GM12878 (cell line): ENCODE measurements at regions not wholly inside any gene's neighbourhood (a gene's known extent, or its start where the extent isn't known, plus 50 kb on each side); places are given as distances from the start of the nearest gene placed in this dataset.

Experiments
- ATAC-seq: fragments of 200-7000 bp; cut with Tn5 transposase; 3 replicates; pipeline ENCODE4 v1.9.1; 2020; ENCODE audit warnings: mild to moderate bottlenecking, moderate library complexity
- BruUV-seq: library from RNA; stranded (reverse); fragments of 400-500 nt; replicated peaks from 2 replicates; lab custom pipeline; 2021; lab: Mats Ljungman, UMichigan
- CTCF ChIA-PET: fragments of 300-600 bp; sonication (Branson Sonifier 250); formaldehyde crosslinking; extraction: SDS; loops from one replicate; lab custom pipeline; 2021; ENCODE audit warnings: inconsistent platforms; lab: Yijun Ruan, JAX
- POLR2A ChIA-PET: fragments of 350-600 bp; formaldehyde crosslinking; extraction: SDS; loops from one replicate; lab custom pipeline; 2021; ENCODE audit warnings: inconsistent platforms; lab: Charles Lee
- RAD21 ChIA-PET: fragments of 300-600 bp; sonication (Branson Sonifier 250); formaldehyde crosslinking; loops from one replicate; lab custom pipeline; 2023; ENCODE audit warnings: antibody characterized with exemption; ENCODE audit not compliant: unreplicated experiment; lab: Charles Lee
- SMC1A ChIA-PET: fragments of 300-600 bp; sonication (Branson Sonifier 250); formaldehyde crosslinking; loops from one replicate; lab custom pipeline; 2023; ENCODE audit not compliant: unreplicated experiment, uncharacterized antibody; lab: Charles Lee
- DNase-seq: peaks from one replicate; pipeline ENCODE4 v3.0.0-alpha.2; 2011; ENCODE audit warnings: low read depth, low spot score
- FAIRE-seq: peaks from 3 replicates; lab custom pipeline; 2011; peaks lifted over from hg19 to GRCh38; lab: Jason Lieb, UNC
- H2AFZ ChIP-seq: 2 replicates; pipeline ENCODE4 v1.6.0; 2011; ENCODE audit warnings: low read depth, low read length, control low read depth; ENCODE audit not compliant: control insufficient read depth
- H3K27ac ChIP-seq: 2 replicates; pipeline ENCODE4 v1.5.1; 2011; ENCODE audit warnings: control low read depth; ENCODE audit not compliant: control insufficient read depth, insufficient read depth
- H3K27me3 ChIP-seq, 2 experiments: replicated peaks in 1 of 2; 2 replicates each; pipeline versions ENCODE4 v1.6.0 to v1.6.1; 2011; ENCODE audit warnings: low read length in 1 of 2; ENCODE audit not compliant: control insufficient read depth in 2 of 2, insufficient read depth in 2 of 2
- H3K36me3 ChIP-seq, 2 experiments: 2 replicates each; pipeline ENCODE4 v1.5.1; 2011; ENCODE audit warnings: low read length in 1 of 2; ENCODE audit not compliant: control insufficient read depth in 2 of 2, insufficient read depth in 2 of 2
- H3K4me1 ChIP-seq: 2 replicates; pipeline ENCODE4 v1.6.1; 2011; ENCODE audit warnings: mild to moderate bottlenecking, low read length, moderate library complexity, mixed read lengths; ENCODE audit not compliant: control insufficient read depth, insufficient read depth
- H3K4me2 ChIP-seq: 2 replicates; pipeline ENCODE4 v1.6.0; 2011; ENCODE audit warnings: control low read depth; ENCODE audit not compliant: control insufficient read depth, insufficient read depth
- H3K4me3 ChIP-seq: fragments of 200-600 bp; sonication (generic); 2 replicates; pipeline ENCODE4 v1.5.1; 2016
- H3K79me2 ChIP-seq: 2 replicates; pipeline ENCODE4 v1.6.0; 2011; ENCODE audit warnings: low read length; ENCODE audit not compliant: control insufficient read depth, insufficient read depth
- H3K9ac ChIP-seq: 2 replicates; pipeline ENCODE4 v1.8.0; 2011; ENCODE audit warnings: low read length, control low read depth, mixed read lengths; ENCODE audit not compliant: control insufficient read depth, insufficient read depth
- H3K9me3 ChIP-seq: replicated peaks from 3 replicates; pipeline ENCODE4 v1.5.1; 2011; ENCODE audit warnings: mild to moderate bottlenecking, low read length; ENCODE audit not compliant: control insufficient read depth, insufficient read depth
- H4K20me1 ChIP-seq: 2 replicates; pipeline ENCODE4 v1.6.0; 2011; ENCODE audit not compliant: control insufficient read depth, insufficient read depth
- HDAC2 ChIP-seq: fragments of 200-600 bp; sonication (generic); IDR thresholded peaks from 2 replicates; pipeline ENCODE4 v1.6.1; 2017
- KAT2A ChIP-seq: conservative IDR thresholded peaks from 2 replicates; pipeline ENCODE4 v1.6.1; 2011; ENCODE audit warnings: low read depth, low read length; ENCODE audit not compliant: control insufficient read depth
- MTA3 ChIP-seq: IDR thresholded peaks from 2 replicates; pipeline ENCODE4 v1.6.1; 2012; ENCODE audit warnings: low read length, inconsistent platforms, borderline replicate concordance
- MYC ChIP-seq: IDR thresholded peaks from 2 replicates; pipeline ENCODE4 v1.6.1; 2011; ENCODE audit warnings: mild to moderate bottlenecking, low read length, moderate library complexity, inconsistent platforms; ENCODE audit not compliant: insufficient read depth, insufficient replicate concordance, insufficient read length, severe bottlenecking
- RELA ChIP-seq: fragments of 450-650 bp; IDR thresholded peaks from 2 replicates; pipeline ENCODE4 v1.8.0; 2014; ENCODE audit warnings: borderline replicate concordance; ENCODE audit not compliant: partially characterized antibody
- SIN3A ChIP-seq: IDR thresholded peaks from 2 replicates; pipeline ENCODE4 v1.6.1; 2012; ENCODE audit warnings: low read depth, low read length, improper control_type of control experiment
- SMAD5 ChIP-seq: IDR thresholded peaks from 2 replicates; pipeline ENCODE4 v1.6.1; 2016; ENCODE audit warnings: antibody characterized with exemption, low read depth
- SMC3 ChIP-seq: IDR thresholded peaks from 2 replicates; pipeline ENCODE4 v1.6.1; 2011; ENCODE audit warnings: low read length, improper control_type of control experiment, borderline replicate concordance
- STAT3 ChIP-seq: IDR thresholded peaks from 2 replicates; pipeline ENCODE4 v1.6.1; 2011; ENCODE audit warnings: low read depth, low read length, improper control_type of control experiment
- SUPT20H ChIP-seq: IDR thresholded peaks from 2 replicates; pipeline ENCODE4 v1.6.1; 2011; ENCODE audit warnings: low read depth, mild to moderate bottlenecking, low read length, moderate library complexity, borderline replicate concordance; ENCODE audit not compliant: control insufficient read depth
- YBX1 ChIP-seq: fragments of 450-650 bp; IDR thresholded peaks from 2 replicates; pipeline ENCODE4 v1.6.1; 2016; ENCODE audit warnings: antibody characterized with exemption
- ZBED1 ChIP-seq: IDR thresholded peaks from 2 replicates; pipeline ENCODE4 v1.6.1; 2016; ENCODE audit warnings: borderline replicate concordance
- ZNF24 ChIP-seq: fragments of 450-650 bp; IDR thresholded peaks from 2 replicates; pipeline ENCODE4 v1.6.1; 2017; ENCODE audit warnings: antibody characterized with exemption, mild to moderate bottlenecking
- WGBS: methylation state at CpG from one replicate; pipeline ENCODE4 v1.1.6; 2016; ENCODE audit warnings: low lambda C conversion rate; ENCODE audit not compliant: insufficient replicate concordance, insufficient coverage; ENCODE audit errors: missing lambda C conversion rate; 5-methylcytosine and 5-hydroxymethylcytosine counted together
- in situ Hi-C: fragments of 300-500 bp; cut with MboI; formaldehyde crosslinking; loops from 9 replicates; pipeline ENCODE4 v1.14.3; 2018; ENCODE audit warnings: mixed read lengths
- intact Hi-C: fragments of 100-400 bp; cut with micrococcal nuclease; formaldehyde crosslinking; loops from one replicate; pipeline ENCODE4 v1.14.2; 2022; ENCODE audit not compliant: unreplicated experiment
- TF ChIP-seq, protein P1 (sequence below): fragments of 450-650 bp; IDR thresholded peaks from 2 replicates; pipeline ENCODE4 v1.6.1; 2017; ENCODE audit warnings: borderline replicate concordance
- TF ChIP-seq, protein P2 (sequence below): IDR thresholded peaks from 2 replicates; pipeline ENCODE4 v1.6.1; 2012; ENCODE audit warnings: mild to moderate bottlenecking, low read depth, low read length
- TF ChIP-seq, protein P3 (sequence below): IDR thresholded peaks from 2 replicates; pipeline ENCODE4 v1.6.1; 2012; ENCODE audit warnings: low read depth, low read length, improper control_type of control experiment
- TF ChIP-seq, protein P4 (sequence below): IDR thresholded peaks from 2 replicates; pipeline ENCODE4 v1.6.1; 2012; ENCODE audit warnings: low read depth, low read length, improper control_type of control experiment

DNA sequence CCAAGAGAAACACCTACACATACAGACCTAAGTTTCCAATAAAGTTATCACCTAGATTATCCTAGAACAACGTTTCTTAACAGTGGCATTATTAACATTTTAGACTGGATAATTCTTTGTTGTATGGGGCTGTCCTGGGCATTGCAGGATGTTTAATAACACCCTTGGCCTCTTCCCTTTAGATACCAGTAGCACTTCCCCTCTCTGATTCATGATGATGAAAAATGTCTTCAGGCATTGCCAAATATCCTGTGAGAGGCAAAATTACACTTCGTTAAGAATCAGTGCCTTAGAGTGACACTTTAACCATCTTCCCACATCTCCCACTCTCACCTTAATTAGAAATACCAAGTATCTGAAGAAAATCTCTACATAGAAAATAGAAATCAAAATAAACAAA is 352.6 kb downstream of the CGGBP1 start:
- Histone ChIP-seq H3K27me3 (no peaks in the 10 kb centered on the region), H3K79me2 (no peaks in the 10 kb centered on the region), H4K20me1 (no peaks in the 10 kb centered on the region), H3K4me1 (no peaks in the 10 kb centered on the region), H3K9me3 (no peaks in the 10 kb centered on the region; the same call in 2 of the 3 replicates), H3K4me2 (no peak overlapping the region), H2AFZ (no peak overlapping the region), H3K36me3 (no peaks in the 10 kb centered on the region), H3K4me3 (no peak overlapping the region), H3K27ac (no peak overlapping the region), H3K9ac (no peak overlapping the region)
- BruUV-seq = no TSS peak
- in situ Hi-C loops = no loop called here
- intact Hi-C loops = no loop called here
- ATAC-seq (no peak), DNase-seq (no peak), FAIRE-seq (no peak)
- RAD21 ChIA-PET = no interaction called here
- CTCF ChIA-PET = no interaction called here
- no peak for TF ChIP-seq MTA3
- no peak for TF ChIP-seq ZBED1
- TF ChIP-seq, protein P1, sequence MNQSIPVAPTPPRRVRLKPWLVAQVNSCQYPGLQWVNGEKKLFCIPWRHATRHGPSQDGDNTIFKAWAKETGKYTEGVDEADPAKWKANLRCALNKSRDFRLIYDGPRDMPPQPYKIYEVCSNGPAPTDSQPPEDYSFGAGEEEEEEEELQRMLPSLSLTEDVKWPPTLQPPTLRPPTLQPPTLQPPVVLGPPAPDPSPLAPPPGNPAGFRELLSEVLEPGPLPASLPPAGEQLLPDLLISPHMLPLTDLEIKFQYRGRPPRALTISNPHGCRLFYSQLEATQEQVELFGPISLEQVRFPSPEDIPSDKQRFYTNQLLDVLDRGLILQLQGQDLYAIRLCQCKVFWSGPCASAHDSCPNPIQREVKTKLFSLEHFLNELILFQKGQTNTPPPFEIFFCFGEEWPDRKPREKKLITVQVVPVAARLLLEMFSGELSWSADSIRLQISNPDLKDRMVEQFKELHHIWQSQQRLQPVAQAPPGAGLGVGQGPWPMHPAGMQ = no peak
- no peak for TF ChIP-seq SUPT20H
- no peak for TF ChIP-seq SMAD5
- TF ChIP-seq ZNF24 = no peak
- TF ChIP-seq, protein P2, sequence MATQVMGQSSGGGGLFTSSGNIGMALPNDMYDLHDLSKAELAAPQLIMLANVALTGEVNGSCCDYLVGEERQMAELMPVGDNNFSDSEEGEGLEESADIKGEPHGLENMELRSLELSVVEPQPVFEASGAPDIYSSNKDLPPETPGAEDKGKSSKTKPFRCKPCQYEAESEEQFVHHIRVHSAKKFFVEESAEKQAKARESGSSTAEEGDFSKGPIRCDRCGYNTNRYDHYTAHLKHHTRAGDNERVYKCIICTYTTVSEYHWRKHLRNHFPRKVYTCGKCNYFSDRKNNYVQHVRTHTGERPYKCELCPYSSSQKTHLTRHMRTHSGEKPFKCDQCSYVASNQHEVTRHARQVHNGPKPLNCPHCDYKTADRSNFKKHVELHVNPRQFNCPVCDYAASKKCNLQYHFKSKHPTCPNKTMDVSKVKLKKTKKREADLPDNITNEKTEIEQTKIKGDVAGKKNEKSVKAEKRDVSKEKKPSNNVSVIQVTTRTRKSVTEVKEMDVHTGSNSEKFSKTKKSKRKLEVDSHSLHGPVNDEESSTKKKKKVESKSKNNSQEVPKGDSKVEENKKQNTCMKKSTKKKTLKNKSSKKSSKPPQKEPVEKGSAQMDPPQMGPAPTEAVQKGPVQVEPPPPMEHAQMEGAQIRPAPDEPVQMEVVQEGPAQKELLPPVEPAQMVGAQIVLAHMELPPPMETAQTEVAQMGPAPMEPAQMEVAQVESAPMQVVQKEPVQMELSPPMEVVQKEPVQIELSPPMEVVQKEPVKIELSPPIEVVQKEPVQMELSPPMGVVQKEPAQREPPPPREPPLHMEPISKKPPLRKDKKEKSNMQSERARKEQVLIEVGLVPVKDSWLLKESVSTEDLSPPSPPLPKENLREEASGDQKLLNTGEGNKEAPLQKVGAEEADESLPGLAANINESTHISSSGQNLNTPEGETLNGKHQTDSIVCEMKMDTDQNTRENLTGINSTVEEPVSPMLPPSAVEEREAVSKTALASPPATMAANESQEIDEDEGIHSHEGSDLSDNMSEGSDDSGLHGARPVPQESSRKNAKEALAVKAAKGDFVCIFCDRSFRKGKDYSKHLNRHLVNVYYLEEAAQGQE = no peak
- no peak for TF ChIP-seq YBX1
- TF ChIP-seq, protein P3, sequence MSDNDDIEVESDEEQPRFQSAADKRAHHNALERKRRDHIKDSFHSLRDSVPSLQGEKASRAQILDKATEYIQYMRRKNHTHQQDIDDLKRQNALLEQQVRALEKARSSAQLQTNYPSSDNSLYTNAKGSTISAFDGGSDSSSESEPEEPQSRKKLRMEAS = no peak
- no peak for TF ChIP-seq HDAC2
- no peak for TF ChIP-seq MYC
- no peak for TF ChIP-seq KAT2A
- TF ChIP-seq, protein P4, sequence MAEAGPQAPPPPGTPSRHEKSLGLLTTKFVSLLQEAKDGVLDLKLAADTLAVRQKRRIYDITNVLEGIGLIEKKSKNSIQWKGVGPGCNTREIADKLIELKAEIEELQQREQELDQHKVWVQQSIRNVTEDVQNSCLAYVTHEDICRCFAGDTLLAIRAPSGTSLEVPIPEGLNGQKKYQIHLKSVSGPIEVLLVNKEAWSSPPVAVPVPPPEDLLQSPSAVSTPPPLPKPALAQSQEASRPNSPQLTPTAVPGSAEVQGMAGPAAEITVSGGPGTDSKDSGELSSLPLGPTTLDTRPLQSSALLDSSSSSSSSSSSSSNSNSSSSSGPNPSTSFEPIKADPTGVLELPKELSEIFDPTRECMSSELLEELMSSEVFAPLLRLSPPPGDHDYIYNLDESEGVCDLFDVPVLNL = no peak
- no peak for TF ChIP-seq STAT3
- no peak for TF ChIP-seq SIN3A
- TF ChIP-seq RELA = no peak
- no peak for TF ChIP-seq SMC3
- WGBS = 0% methylated on average over 2 of the region's 2 CpGs
- POLR2A ChIA-PET = no interaction called here
- SMC1A ChIA-PET = no interaction called here
